ENCODE measurements at regions not wholly inside any gene's neighbourhood (a gene's known extent, or its start where the extent isn't known, plus 50 kb on each side); places are given as distances from the start of the nearest gene placed in this dataset.

- TF ChIP-seq POLR2A (IDR thresholded peaks at IDR 0.05; ENCODE audit: low read depth, low read length) (no peak), FOS (IDR thresholded peaks at IDR 0.05; ENCODE audit: low read depth, low read length) (no peak), CTCF (conservative IDR thresholded peaks at IDR 0.05; ENCODE audit: low read depth, low read length) (no peak), BHLHE40 (IDR thresholded peaks at IDR 0.05; ENCODE audit: low read depth, low read length) (no peak), RFX5 (IDR thresholded peaks at IDR 0.05; ENCODE audit: low read depth, low read length) (no peak)
These were observed 114.1 kb upstream of the SESN3 start for GRCh38 chr11:95344932-95345642.

All from IMR-90 (cell line).